Left kidney (tissue), 1 donor: ENCODE measurements at regions not wholly inside any gene's neighbourhood (a gene's known extent, or its start where the extent isn't known, plus 50 kb on each side); places are given as distances from the start of the nearest gene placed in this dataset.
"Not testable (repeated sequence)": the region's sequence is repeated elsewhere in the genome, so short reads cannot be mapped to it uniquely, and the experiment has no call there.

ENCODE experiments used
- DNase-seq: peaks from one replicate; pipeline ENCODE4 v3.0.0-alpha.2; 2013

DNA sequence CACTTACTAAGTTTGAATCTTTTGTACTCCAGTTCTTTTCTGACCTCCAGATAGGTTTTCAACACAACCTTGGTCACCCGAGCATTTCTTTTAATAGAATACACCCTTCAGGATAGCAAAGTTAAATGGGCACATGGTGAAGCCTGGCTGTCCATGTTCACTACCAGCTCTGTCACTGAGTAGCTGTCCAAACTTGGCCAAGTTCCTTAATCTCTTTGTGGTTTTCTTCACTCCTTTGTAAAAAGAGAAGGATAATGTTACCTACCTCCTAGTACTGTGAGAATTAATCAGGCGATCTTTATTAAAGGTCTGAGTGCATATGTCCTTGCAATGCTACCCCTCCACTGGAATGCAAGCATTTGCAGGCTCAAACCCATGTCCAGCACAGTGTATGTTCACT lies 128.1 kb upstream of the PTPRZ1 start:
- DNase-seq = no peak

DNA sequence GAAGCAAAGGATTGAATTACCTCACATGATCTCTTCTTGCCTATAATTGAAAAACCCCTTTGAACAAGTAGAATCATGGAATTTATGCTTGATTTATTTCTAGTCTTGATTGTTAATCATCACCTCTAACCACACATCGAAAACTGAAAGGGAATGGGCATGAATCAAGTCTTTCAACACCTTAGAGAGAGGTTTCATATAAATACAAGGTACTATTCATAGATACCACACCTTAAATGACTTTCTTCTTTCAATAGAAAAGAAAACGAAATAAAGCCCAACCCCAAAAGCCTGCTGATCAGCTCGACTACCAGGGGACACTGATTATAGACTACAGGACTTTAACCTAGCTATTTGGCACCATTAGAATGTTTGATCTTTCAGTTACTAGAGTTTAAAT lies 128.6 kb upstream of the PTPRZ1 start:
- DNase-seq = no peak

DNA sequence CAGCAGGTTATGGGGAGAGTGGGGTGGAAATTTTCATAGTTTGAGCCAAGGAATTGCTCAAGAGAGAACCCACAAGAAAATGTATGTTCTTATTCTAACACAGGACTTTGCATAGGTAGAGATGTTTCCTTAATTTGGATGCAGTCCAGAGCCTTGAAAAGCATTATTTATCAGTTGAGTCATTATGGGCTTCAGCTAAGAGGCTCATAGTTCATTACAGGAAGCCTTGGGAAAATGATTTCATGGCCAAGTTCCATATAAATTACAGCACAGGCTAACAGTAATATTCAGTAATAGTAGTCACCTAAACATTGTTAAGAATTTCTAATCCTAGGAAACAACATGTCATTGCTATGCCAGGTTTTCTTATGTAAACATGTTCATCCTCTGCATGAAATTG lies 131.1 kb upstream of the PTPRZ1 start:
- DNase-seq = no peak

DNA sequence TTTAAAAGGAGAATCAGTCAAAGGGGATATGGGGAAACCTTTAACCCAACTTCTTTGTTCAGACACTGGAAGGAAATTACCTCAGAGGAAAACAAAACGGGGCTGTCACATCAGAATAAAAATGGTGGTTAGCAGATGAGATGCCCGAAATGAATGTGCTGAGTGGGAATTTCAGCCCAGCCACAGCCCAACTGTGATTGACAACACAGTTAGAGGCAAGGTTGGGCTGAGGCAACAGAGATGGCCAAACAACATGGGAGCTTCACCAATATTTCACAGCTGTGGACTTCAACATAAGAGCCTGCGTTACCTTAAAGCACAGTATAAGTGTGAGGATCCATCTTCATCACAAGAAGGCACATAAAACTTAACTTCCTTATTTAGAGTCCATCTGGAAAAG lies 133.5 kb upstream of the PTPRZ1 start:
- no peak for DNase-seq

DNA sequence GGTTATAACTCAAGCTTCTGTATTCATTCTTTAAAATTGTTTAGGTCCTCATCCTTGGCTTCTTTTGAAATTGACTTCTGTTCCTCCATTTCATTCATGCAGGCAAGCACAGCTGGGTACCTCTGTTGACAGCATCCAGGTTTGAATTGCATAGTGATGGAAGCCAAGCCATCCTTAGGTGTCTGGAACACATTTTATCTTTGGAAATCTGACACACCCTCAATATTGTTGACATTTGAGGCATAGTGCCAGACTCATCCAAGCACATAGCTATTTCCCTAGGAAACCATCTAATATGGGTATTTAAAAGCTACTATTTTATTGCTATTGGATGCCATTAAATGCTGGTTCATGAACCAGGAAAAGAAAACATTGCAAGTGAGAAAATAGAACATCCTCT lies 142.1 kb upstream of the PTPRZ1 start:
- DNase-seq = no peak

DNA sequence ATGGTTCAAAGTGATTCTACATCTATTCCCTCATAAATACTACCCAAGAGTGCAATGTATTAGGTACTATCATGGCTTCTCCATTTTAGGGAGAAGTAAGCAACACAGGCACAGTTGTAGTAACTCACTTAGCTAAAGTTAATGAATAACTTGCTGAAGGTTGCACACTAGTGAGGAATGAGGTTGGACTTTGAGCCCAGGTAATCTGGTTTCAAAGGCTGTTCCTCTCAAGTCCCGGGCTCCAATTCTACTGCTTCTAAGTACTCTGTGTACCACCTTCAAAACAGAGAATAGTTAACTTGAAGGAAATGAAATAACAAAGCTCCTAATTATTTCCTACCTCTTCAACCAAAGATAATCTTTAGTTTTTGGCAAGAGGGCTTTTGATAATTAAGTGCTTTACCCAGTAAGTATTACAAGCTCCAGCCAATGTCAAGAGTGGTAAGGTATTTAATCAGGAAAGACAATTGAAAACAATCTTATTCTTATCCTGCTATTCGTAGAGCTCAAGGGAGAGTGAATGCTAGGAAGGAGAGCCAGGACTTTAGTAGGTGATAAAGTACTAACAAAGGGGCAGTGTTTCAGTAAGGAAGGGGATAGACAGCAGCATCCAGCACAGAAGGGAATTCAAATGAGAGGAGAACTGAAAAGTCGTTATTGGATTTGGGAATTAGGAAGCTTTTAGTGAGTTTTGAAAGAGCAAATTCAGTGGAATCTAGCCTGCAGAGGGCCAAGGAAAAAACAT lies 158.2 kb upstream of the PTPRZ1 start:
- DNase-seq = no peak

DNA sequence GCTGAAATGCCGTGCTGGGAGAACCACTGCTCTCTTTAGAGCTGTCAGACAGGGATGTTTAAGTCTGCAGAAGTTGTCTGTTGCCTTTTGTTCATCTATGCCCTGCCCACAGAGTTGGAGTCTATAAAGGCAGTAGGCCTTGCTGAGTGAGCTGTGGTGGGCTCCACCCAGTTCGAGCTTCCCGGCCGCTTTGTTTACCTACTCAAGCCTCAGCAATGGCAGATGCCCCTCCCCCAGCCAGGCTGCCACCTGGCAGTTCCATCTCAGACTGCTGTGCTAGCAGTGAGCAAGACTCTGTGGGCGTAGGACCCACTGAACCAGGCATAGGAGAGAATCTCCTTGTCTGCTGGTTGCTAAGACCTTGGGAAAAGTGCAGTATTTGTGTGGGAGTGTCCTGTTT lies 160.0 kb upstream of the PTPRZ1 start:
- not testable (repeated sequence) for DNase-seq

DNA sequence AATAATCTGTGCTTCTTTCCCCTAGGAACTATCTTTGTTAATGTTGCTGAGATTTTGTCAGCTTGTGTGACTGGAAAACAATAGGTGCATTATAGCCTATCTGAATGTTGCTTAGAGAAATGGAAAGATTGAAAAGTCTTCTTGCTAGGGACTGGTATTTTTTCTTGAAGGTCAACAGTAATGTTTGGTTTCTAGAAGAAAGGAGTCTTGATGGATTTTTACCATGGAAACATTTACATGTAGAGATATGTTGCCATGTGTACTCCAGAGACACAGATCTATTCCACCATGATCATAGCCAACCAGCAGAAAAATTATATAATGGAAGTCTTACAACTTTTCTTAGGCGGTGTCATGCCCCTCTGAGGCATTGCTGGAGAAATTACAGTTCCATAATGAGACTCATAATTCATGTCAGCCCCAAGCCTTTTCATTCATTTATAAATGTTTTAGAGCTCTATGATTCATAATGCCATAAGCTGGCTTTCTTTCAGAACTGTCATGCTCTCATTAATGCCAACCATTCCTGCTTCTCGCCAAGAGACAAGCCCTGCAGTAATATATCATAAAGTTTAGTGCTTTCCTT lies 175.1 kb upstream of the PTPRZ1 start:
- DNase-seq = no peak

DNA sequence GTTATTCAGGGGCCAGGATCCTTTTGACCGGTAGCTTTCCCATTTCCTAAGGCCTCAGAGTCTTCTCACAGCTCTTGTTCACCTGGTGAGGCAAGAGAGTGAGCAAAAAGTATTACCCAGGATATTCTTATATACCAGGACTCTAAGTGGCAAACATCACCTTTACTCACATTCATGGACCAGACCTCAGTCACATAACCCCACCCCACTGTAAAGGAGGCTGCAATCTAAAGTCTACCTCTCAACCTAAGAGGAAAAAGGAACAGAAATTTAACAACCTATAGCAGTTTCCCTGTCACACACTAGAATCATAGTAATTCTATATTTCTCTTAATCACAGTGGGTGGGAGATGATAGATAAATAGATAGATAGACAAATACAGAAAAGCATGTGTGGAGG lies 176.0 kb upstream of the PTPRZ1 start:
- DNase-seq = no peak

DNA sequence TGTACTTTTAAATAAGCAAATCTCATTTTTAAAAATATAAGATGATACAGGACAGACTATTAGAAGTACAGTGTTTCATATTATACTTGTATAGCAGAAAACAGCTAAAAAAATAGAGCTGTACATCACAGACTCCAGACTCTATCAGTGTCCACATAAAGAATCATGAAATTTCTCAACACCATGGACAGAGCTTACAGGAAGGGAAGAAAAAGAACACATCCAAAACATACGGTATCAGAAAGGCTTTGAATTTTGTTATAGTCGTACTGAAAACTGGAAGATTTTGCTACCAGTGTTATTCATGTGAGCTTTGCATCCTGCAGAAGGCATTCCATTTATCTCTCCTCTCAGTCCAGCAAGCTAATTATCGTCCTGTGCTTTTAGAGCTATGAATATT lies 183.2 kb upstream of the PTPRZ1 start:
- DNase-seq = no peak

DNA sequence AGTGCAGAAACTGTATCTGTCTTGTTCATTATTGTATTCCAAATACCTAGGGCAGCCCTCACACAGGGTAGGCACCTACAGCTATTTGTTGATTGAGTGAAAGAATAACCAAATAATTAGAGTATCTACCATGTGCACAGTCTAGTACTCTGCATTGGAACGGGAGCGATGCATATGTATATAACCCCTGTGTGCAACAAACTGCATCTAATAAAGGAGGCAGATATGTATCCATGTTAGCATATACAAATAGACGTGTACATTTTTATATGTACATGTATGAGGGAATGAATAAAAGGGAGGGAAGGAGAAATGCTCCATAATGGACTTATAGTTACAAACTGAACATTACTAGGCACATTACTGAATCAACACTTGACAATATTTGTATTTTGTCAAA lies 191.3 kb upstream of the PTPRZ1 start:
- no peak for DNase-seq

DNA sequence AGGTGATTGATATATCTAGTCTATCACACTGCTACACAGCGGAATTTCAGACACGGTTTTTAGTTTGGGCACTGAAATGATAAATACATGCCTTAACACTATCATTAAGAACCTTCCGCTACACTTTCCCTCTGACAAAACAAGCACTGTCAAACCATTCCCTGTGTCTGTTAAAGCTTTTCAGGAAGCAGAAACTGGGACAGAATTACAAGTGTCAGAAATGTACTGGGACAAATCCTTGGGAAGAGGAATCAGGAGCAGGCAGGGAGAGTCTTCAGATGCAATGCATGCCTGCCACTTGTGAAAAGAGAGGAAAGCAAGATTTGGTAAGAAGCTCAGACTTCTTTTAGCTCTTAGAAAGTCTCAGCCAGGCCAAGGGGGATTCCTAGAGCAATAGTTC lies 196.8 kb upstream of the PTPRZ1 start:
- no peak for DNase-seq

DNA sequence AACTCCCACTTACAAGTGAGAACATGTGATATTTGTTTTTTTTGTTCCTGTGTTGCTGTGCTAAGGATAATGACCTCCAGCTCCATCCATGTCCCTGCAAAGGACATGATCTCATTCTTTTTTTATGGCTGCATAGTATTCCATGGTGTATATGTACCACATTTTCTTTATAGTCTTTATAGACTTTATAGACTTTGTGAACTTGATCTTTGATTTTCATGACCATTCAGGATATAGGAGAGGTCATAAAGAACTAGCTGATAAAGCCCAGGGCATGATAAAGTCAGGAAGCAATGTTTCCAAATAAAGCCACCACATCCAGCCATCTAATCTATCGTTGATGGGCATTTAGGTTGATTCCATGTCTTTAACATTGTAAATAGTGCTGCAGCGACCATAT lies 198.5 kb upstream of the PTPRZ1 start:
- not testable (repeated sequence) for DNase-seq

DNA sequence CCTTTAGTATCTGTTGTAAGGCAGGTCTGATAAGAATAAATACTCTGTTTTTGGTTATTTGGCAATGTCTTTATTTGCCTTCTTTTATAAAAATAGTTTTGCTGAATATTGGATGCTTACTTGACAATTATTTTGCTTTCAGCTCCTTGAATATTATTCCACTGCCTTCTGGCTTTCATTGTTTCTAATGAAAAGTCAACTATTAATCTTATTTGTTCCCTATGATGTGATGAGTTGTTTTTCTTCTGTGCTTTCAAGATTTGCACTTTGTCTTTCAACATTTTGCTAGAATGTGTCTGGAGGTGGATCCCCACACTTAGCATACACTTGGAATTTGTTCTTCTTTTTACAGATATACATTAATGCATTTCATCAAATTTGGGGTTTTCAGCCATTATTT lies 203.8 kb upstream of the PTPRZ1 start:
- no peak for DNase-seq

DNA sequence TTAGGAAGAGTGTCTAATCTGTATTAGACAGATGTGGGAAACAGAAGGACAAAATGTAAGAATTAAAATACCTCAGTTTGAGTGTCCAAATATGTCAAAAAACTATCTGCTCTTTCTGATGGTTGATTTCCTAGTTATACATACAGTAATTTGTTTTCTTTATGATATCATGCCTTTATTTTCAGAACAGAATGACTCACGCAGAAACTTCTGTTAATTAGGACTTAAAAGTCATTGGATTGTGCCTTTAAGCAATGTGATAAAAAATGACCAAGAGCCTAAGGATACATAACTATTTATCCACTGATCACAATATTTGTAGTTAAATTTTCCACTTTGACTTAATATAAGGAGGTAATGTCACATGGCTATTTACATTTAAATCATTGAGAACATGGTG lies 206.7 kb upstream of the PTPRZ1 start:
- DNase-seq = no peak

DNA sequence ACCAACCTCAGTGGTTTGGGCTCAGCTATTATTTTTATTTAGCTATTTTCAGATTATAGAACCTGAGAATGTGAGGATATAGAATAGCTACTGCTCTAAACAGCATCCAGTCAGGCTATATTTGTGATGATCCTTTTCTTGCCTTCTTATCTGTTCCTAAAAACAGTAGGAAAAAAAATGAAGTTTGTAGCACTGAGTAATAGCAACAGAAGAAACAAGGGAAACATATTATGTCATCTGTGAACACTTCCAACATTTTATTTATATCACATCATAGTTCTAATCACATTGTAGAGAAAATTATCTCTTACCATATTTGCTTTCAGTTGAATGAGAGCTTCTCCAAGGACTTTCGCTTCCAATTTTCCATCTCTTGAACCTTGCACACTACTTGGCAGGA lies 229.6 kb upstream of the PTPRZ1 start:
- DNase-seq = no peak

DNA sequence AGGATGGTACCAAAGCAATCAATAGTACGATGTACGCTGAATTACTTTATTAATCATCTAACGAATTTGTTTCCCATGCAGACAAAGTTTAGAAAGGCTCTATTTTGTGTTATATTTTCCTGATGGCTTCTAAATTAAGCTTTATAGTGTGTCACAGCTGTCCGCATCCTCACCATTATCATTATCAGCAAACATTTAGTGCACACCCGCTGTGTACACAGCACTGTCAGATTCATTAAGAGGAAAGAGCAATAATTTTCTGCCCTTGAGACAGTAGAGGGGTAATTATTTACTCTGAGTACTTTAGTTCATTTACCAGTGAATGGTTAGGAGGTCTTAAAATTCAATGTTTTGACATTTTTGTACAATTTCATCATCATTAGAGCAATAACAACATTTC lies 233.3 kb upstream of the PTPRZ1 start:
- DNase-seq = no peak

DNA sequence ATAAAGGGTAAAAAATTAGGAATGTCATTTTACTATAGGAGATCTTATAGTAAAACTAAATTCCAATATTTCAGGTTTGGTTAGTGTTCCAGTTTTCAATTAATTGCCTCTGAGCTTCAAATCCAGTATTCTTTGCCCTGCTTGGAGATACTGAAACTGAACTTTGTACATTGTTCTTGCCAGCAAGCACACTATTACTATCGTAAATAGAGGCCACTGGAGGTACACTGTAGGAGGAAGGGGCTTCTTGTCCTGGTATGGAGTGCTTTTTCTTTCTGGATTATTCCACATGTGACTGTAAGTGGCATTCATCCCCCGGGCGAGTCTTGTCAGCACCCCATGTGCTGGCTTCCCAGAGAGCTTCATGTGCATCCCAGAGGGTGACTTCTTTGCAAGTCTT lies 234.7 kb upstream of the PTPRZ1 start:
- no peak for DNase-seq

DNA sequence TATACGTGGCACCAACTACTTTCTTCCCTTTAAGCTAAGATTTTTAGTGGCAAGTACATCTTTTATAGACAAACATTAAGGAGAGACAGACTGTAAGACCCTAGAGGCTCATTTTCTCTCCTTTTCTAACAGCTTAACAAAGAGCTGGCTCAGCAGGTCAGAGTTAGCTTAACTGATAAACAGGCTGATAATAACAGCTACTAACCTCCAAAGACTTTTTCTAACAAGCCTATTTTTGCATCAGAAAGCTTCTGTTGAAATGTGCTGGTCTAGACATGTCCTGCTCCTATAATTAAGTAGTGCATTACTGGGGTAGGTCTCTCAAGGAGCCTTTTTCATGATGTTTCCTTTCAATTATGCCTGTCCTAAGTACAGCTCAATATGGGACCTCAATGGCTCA lies 238.2 kb upstream of the FAM3C start:
- no peak for DNase-seq

DNA sequence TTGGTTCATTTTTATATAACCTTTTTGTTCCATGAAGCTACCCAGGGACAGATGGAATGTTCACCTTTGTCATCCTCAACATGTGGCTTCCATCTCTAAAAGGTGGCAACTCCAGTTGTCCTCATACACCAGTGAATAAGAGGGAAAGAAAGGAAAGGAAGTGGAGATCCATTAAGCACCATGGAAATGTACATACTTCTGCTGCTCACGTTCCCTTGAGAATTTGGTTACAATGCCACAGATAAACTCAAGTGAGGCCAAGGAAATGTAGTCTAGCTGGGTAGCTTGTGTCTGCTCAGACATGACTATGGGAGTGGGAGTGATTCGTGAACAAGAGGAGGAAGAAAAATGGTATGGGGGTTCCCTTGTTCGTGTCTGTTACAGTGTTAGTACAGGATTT lies 237.1 kb upstream of the FAM3C start:
- DNase-seq = no peak

DNA sequence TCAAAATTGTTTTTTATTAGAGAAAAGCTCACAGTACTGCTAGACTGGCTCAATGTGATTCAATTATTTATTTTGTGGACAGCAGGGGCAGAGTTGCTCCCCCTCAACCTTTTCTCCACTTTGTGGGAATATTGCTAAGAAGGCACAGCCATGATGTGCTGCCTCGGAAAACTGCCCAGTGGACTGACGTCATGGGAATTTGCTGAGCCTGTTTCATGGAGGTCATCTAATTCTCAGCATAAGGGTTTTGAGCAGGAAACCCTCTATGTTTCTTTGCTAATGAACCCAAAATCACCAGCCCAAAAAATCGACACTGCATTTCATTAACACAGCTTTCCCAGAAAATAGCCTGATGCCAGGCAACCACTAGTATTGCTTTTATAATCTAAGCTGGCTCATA lies 228.8 kb upstream of the FAM3C start:
- no peak for DNase-seq

DNA sequence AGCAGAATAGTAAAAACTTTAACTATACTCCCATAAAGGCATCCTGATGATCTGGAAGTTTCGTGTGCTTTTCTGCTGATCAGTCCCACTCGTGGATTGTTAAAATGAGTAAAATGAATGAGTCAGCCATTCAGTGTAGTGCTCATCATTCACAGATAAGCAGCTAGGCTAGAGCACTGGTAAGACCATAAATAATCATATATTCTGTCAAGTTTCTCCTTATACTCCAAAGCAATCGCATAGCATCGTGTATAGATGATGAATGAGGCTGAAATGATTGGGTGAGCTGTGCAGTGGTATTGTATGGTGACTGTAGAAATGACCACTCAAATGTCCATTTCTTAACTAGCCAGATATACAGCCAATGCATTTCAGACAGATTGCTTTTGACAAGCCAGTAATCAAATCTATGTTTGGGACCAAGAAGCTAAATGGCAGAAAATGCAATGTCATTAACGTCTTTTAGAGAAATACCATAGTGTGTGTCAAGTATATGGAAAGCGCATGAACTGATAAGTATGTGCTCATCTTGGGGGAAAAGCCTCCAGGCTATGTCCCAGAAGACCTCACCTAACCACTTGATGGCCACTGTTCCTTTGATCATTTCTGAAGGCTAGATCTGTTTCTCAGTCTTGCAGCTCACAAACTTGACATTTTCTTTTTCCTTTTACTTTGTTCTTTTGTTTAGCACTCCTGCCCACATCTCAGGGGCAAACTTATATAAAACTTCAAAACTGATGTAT lies 227.2 kb upstream of the FAM3C start:
- no peak for DNase-seq

DNA sequence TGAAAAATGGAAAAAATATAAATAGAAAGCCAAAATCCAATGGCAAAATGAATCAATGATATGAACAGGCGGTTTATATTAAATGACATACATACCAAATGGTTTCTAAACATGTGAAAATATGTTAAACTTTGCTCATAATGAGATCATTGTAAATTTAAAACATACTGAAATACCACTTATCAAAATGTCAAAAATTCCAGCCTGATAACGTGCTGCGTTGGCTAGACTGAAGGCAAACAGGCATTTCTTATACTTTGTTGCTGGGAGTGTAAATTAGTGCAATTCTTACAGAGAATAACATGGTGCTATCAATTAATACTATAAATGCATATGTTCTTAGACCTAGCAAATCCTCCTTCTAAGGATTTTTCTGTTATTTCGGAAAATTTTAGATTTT lies 225.8 kb upstream of the FAM3C start:
- DNase-seq = no peak
